ENCODE measurements at regions not wholly inside any gene's neighbourhood (a gene's known extent, or its start where the extent isn't known, plus 50 kb on each side); places are given as distances from the start of the nearest gene placed in this dataset.

DNA sequence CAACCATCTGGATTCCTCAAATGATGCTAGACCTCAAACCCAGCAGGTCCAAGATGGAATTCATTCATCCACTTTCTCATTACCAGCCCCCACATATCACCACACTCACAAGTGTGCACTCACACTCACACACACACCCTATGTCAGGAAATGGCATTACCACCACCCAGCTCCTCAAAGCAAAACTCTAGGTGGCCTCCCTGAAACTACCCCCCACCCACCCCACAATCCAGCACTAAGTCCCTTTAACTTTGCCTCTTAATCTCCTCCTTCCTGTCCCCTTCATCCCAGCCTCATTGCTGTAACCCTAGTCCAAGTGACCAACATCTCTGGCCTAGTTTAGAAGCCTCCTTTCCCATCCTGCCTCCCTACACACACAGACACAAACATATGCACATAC lies 109.4 kb downstream of the TNFAIP3 start:
- TF ChIP-seq POLR2A (IDR thresholded peaks at IDR 0.05) (no peak), CTCF (IDR thresholded peaks at IDR 0.05) (no peak)
